AG08395 (cell line): ENCODE measurements at regions not wholly inside any gene's neighbourhood (a gene's known extent, or its start where the extent isn't known, plus 50 kb on each side); places are given as distances from the start of the nearest gene placed in this dataset.

Source experiments
- DNase-seq: peaks from one replicate; pipeline ENCODE4 v3.0.0; 2012; ENCODE audit warnings: mixed read lengths, low spot score

GRCh38 chr4:83722730-83723269 is 186.9 kb downstream of the GPAT3 start:
- no peak for DNase-seq

GRCh38 chr4:83716874-83717273 is 181.0 kb downstream of the GPAT3 start:
- no peak for DNase-seq

- no peak for DNase-seq
Measured at GRCh38 chr4:83712890-83713289, 177.0 kb downstream of the GPAT3 start.

GRCh38 chr4:83709627-83710026 is 173.7 kb downstream of the GPAT3 start:
- no peak for DNase-seq

- DNase-seq, result no peak
Measured at GRCh38 chr4:83708500-83709175, 172.7 kb downstream of the GPAT3 start.

GRCh38 chr4:83704786-83705185 is 168.9 kb downstream of the GPAT3 start:
- DNase-seq, result no peak

GRCh38 chr4:83703752-83704151 is 167.8 kb downstream of the GPAT3 start:
- DNase-seq, result no peak

GRCh38 chr4:83701041-83701440 is 165.1 kb downstream of the GPAT3 start:
- no peak for DNase-seq

GRCh38 chr4:83699358-83699757 is 163.4 kb downstream of the GPAT3 start:
- no peak for DNase-seq

GRCh38 chr4:83692028-83692427 is 156.1 kb downstream of the GPAT3 start:
- DNase-seq, result no peak

- DNase-seq, result peak; percentile 56
Measured at GRCh38 chr4:83686166-83686565, 150.3 kb downstream of the GPAT3 start.

- no peak for DNase-seq
Measured at GRCh38 chr4:83679692-83680091, 143.8 kb downstream of the GPAT3 start.

- DNase-seq, result no peak
Measured at GRCh38 chr4:83679254-83679653, 143.3 kb downstream of the GPAT3 start.

GRCh38 chr4:83677656-83678055 is 141.7 kb downstream of the GPAT3 start:
- peak; percentile 23 for DNase-seq

- no peak for DNase-seq
Measured at GRCh38 chr4:83664741-83665140, 128.8 kb downstream of the GPAT3 start.

- no peak for DNase-seq
Measured at GRCh38 chr4:83664071-83664470, 128.2 kb downstream of the GPAT3 start.

- DNase-seq, result no peak
Measured at GRCh38 chr4:83662204-83662603, 126.3 kb downstream of the GPAT3 start.

- DNase-seq, result no peak
Measured at GRCh38 chr4:83661359-83661758, 125.5 kb downstream of the GPAT3 start.

GRCh38 chr4:83660578-83660977 is 124.7 kb downstream of the GPAT3 start:
- no peak for DNase-seq

- DNase-seq, result no peak
Measured at GRCh38 chr4:83658806-83659205, 122.9 kb downstream of the GPAT3 start.

- DNase-seq, result no peak
Measured at GRCh38 chr4:83657336-83657735, 121.4 kb downstream of the GPAT3 start.
